Ectodermal cell (in vitro differentiated cells): ENCODE measurements at regions not wholly inside any gene's neighbourhood (a gene's known extent, or its start where the extent isn't known, plus 50 kb on each side); places are given as distances from the start of the nearest gene placed in this dataset.

Source experiments
- H3K27ac ChIP-seq: 2 replicates; pipeline ENCODE4 v1.7.0; 2013; ENCODE audit warnings: mild to moderate bottlenecking, low read depth, low read length; ENCODE audit not compliant: insufficient read depth, poor library complexity, severe bottlenecking
- H3K27me3 ChIP-seq: 2 replicates; pipeline ENCODE4 v1.7.0; 2013; ENCODE audit warnings: mild to moderate bottlenecking, low read length; ENCODE audit not compliant: insufficient read depth, control insufficient read depth, poor library complexity, severe bottlenecking
- H3K36me3 ChIP-seq: one replicate; pipeline ENCODE4 v1.7.0; 2013; ENCODE audit warnings: low read length; ENCODE audit not compliant: control insufficient read depth, insufficient read depth
- H3K4me1 ChIP-seq: one replicate; pipeline ENCODE4 v1.7.0; 2013; ENCODE audit warnings: low read length; ENCODE audit not compliant: control insufficient read depth, insufficient read depth
- H3K4me3 ChIP-seq: 2 replicates; pipeline ENCODE4 v1.7.0; 2013; ENCODE audit warnings: low read depth, low read length, control low read depth; ENCODE audit not compliant: insufficient read depth
- H3K9me3 ChIP-seq: 2 replicates; pipeline ENCODE4 v1.7.0; 2013; ENCODE audit warnings: mild to moderate bottlenecking, low read length, moderate library complexity; ENCODE audit not compliant: control insufficient read depth
- WGBS, 2 experiments: methylation state at CpG; one replicate each; pipeline ENCODE4 v1.1.7; 2013; ENCODE audit warnings: missing lambda C conversion rate in 2 of 2; 5-methylcytosine and 5-hydroxymethylcytosine counted together

GRCh38 chr5:17441351-17441750 lies 56.7 kb upstream of the TAF11L2 start:
- WGBS, 2 experiments, result 94 to 99% methylated on average over 3 of the region's 3 CpGs
- Histone ChIP-seq H3K27ac (no peak overlapping the region), H3K36me3 (no peaks in the 10 kb centered on the region), H3K27me3 (no peaks in the 10 kb centered on the region), H3K4me1 (no peaks in the 10 kb centered on the region), H3K4me3 (no peak overlapping the region), H3K9me3 (no peaks in the 10 kb centered on the region)

- no peaks in the 10 kb centered on the region for H3K9me3 ChIP-seq
- no peak overlapping the region for H3K4me3 ChIP-seq
- no peak overlapping the region for H3K27ac ChIP-seq
- no peaks in the 10 kb centered on the region for H3K4me1 ChIP-seq
- no peaks in the 10 kb centered on the region for H3K36me3 ChIP-seq
- no peaks in the 10 kb centered on the region for H3K27me3 ChIP-seq
- 93 to 95% methylated on average over 23 of the region's 23 CpGs for WGBS, 2 experiments
Measured at GRCh38 chr5:17443333-17444130, 54.5 kb upstream of the TAF11L2 start.

- H3K9me3 ChIP-seq, result no peaks in the 10 kb centered on the region
- H3K27ac ChIP-seq, result no peak overlapping the region
- H3K4me3 ChIP-seq, result no peak overlapping the region
- WGBS, 2 experiments, result 93 to 100% methylated on average over 1 of the region's 1 CpG
- H3K27me3 ChIP-seq, result no peaks in the 10 kb centered on the region
- H3K36me3 ChIP-seq, result no peaks in the 10 kb centered on the region
- H3K4me1 ChIP-seq, result no peaks in the 10 kb centered on the region
Measured at GRCh38 chr5:17444496-17444895, 53.5 kb upstream of the TAF11L2 start.

GRCh38 chr5:17445185-17445584 lies 52.8 kb upstream of the TAF11L2 start:
- Histone ChIP-seq H3K36me3 (no peaks in the 10 kb centered on the region), H3K4me3 (no peak overlapping the region), H3K9me3 (no peaks in the 10 kb centered on the region), H3K27me3 (no peaks in the 10 kb centered on the region), H3K27ac (no peak overlapping the region), H3K4me1 (no peaks in the 10 kb centered on the region)
- 92 to 96% methylated on average over 2 of the region's 2 CpGs for WGBS, 2 experiments
